Ishikawa (cell line): ENCODE measurements at regions not wholly inside any gene's neighbourhood (a gene's known extent, or its start where the extent isn't known, plus 50 kb on each side); places are given as distances from the start of the nearest gene placed in this dataset.

ENCODE experiments used
- CEBPB ChIP-seq: IDR thresholded peaks from 2 replicates; pipeline ENCODE4 v1.6.1; 2012
- CREB1 ChIP-seq: IDR thresholded peaks from 2 replicates; pipeline ENCODE4 v1.6.1; 2012; ENCODE audit warnings: low read depth
- EGR1 ChIP-seq: IDR thresholded peaks from 2 replicates; pipeline ENCODE4 v1.6.1; 2012
- EP300 ChIP-seq: IDR thresholded peaks from 2 replicates; pipeline ENCODE4 v1.6.1; 2012; ENCODE audit warnings: borderline replicate concordance
- RAD21 ChIP-seq: IDR thresholded peaks from 2 replicates; pipeline ENCODE4 v1.6.1; 2012; ENCODE audit warnings: low read depth
- TAF1 ChIP-seq: IDR thresholded peaks from 2 replicates; pipeline ENCODE4 v1.6.1; 2012; ENCODE audit warnings: low read depth, mild to moderate bottlenecking
- TCF12 ChIP-seq: IDR thresholded peaks from 2 replicates; pipeline ENCODE4 v1.6.1; 2012; ENCODE audit warnings: low read depth
- YY1 ChIP-seq: IDR thresholded peaks from 2 replicates; pipeline ENCODE4 v1.6.1; 2012; ENCODE audit warnings: low read depth
- ZBTB7A ChIP-seq: IDR thresholded peaks from 2 replicates; pipeline ENCODE4 v1.6.1; 2012; ENCODE audit warnings: low read depth
- TF ChIP-seq, protein P1 (sequence below): IDR thresholded peaks from 2 replicates; pipeline ENCODE4 v1.6.1; 2012
- TF ChIP-seq, protein P2 (sequence below): IDR thresholded peaks from 2 replicates; pipeline ENCODE4 v1.6.1; 2012
- TF ChIP-seq, protein P3 (sequence below): IDR thresholded peaks from 2 replicates; pipeline ENCODE4 v1.6.1; 2012; ENCODE audit warnings: low read depth, mild to moderate bottlenecking

DNA sequence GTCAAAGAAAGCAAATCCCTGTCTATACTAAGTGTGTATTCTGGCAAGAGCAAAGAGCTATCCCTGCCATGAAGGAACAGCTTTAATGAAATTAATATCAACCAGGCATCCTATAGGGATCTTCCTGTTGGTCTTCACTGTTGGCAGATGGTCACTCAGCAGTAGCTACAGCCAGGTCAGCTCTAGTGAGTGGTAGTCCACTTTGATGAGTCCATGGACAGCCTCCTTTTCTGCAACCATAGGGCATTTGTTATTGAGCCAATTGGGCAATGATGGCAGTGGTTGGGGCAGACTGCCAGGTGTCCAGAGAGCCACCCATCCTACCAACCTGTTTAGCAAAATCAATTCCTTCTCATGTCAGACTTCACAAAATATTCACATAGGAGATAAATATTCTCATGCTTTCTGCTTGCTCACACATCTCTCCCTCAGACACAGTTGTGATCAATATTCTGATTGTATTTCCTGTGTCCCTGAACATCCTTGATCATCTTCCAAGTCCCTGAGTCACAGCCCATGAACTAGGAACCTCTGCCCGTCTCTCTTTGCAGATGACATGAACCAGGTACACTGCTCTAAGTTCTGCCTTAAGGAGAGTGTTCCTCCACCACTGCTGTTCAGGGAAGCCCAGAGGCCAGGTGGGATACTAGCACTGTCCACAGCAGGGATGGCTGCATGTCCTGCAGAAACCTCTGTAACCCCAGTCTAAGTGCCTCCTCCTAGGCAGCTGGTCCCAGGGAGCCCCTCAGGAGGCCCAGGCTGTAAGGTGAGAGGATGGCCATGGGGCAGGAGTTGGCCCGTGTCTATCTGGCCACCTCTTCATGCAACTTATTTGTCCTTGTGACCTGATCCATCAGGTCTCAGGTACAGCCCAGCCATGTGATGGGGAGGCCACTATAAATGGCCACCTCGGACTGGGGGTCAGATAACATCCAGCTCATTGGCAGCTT lies 74.2 kb upstream of the IGLL5 start:
- TF ChIP-seq, protein P1, sequence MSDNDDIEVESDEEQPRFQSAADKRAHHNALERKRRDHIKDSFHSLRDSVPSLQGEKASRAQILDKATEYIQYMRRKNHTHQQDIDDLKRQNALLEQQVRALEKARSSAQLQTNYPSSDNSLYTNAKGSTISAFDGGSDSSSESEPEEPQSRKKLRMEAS, result no peak
- no peak for TF ChIP-seq TAF1
- TF ChIP-seq EGR1, result no peak
- TF ChIP-seq EP300, result no peak
- TF ChIP-seq, protein P2, sequence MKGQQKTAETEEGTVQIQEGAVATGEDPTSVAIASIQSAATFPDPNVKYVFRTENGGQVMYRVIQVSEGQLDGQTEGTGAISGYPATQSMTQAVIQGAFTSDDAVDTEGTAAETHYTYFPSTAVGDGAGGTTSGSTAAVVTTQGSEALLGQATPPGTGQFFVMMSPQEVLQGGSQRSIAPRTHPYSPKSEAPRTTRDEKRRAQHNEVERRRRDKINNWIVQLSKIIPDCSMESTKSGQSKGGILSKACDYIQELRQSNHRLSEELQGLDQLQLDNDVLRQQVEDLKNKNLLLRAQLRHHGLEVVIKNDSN, result no peak
- no peak for TF ChIP-seq YY1
- no peak for TF ChIP-seq CREB1
- TF ChIP-seq CEBPB, result no peak
- no peak for TF ChIP-seq RAD21
- no peak for TF ChIP-seq ZBTB7A
- TF ChIP-seq, protein P3, sequence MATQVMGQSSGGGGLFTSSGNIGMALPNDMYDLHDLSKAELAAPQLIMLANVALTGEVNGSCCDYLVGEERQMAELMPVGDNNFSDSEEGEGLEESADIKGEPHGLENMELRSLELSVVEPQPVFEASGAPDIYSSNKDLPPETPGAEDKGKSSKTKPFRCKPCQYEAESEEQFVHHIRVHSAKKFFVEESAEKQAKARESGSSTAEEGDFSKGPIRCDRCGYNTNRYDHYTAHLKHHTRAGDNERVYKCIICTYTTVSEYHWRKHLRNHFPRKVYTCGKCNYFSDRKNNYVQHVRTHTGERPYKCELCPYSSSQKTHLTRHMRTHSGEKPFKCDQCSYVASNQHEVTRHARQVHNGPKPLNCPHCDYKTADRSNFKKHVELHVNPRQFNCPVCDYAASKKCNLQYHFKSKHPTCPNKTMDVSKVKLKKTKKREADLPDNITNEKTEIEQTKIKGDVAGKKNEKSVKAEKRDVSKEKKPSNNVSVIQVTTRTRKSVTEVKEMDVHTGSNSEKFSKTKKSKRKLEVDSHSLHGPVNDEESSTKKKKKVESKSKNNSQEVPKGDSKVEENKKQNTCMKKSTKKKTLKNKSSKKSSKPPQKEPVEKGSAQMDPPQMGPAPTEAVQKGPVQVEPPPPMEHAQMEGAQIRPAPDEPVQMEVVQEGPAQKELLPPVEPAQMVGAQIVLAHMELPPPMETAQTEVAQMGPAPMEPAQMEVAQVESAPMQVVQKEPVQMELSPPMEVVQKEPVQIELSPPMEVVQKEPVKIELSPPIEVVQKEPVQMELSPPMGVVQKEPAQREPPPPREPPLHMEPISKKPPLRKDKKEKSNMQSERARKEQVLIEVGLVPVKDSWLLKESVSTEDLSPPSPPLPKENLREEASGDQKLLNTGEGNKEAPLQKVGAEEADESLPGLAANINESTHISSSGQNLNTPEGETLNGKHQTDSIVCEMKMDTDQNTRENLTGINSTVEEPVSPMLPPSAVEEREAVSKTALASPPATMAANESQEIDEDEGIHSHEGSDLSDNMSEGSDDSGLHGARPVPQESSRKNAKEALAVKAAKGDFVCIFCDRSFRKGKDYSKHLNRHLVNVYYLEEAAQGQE, result no peak
- TF ChIP-seq TCF12, result no peak
